KMS-11 (cell line): ENCODE measurements at regions not wholly inside any gene's neighbourhood (a gene's known extent, or its start where the extent isn't known, plus 50 kb on each side); places are given as distances from the start of the nearest gene placed in this dataset.

Experiments
- H2AFZ ChIP-seq: fragments of 200-600 bp; sonication (generic); 2 replicates; pipeline ENCODE4 v1.6.1; 2016; ENCODE audit warnings: antibody characterized with exemption, mixed run types, low read depth
- H3K27ac ChIP-seq: fragments of 200-600 bp; sonication (generic); 2 replicates; pipeline ENCODE4 v1.6.1; 2016; ENCODE audit warnings: mild to moderate bottlenecking, mixed run types
- H3K27me3 ChIP-seq: fragments of 200-600 bp; sonication (generic); 2 replicates; pipeline ENCODE4 v1.6.1; 2017; ENCODE audit warnings: mild to moderate bottlenecking, low read depth, mixed run types, moderate library complexity; ENCODE audit not compliant: insufficient read depth
- H3K36me3 ChIP-seq: fragments of 200-600 bp; sonication (generic); 2 replicates; pipeline ENCODE4 v1.6.1; 2017; ENCODE audit warnings: mild to moderate bottlenecking, mixed run types; ENCODE audit not compliant: insufficient read depth
- H3K4me1 ChIP-seq: fragments of 200-600 bp; sonication (generic); 2 replicates; pipeline ENCODE4 v1.6.1; 2016; ENCODE audit warnings: mild to moderate bottlenecking, low read depth, mixed run types; ENCODE audit not compliant: poor library complexity, severe bottlenecking
- H3K4me2 ChIP-seq: fragments of 200-600 bp; sonication (generic); 2 replicates; pipeline ENCODE4 v1.7.0; 2016; ENCODE audit warnings: mild to moderate bottlenecking, mixed run types
- H3K4me3 ChIP-seq: fragments of 200-600 bp; sonication (generic); IDR thresholded peaks from 2 replicates; pipeline ENCODE4 v1.6.1; 2017; ENCODE audit warnings: low read depth, low read length, mixed read lengths; ENCODE audit not compliant: insufficient read depth
- H3K79me2 ChIP-seq: fragments of 200-600 bp; sonication (generic); 2 replicates; pipeline ENCODE4 v1.6.1; 2016; ENCODE audit warnings: low read depth, mixed run types; ENCODE audit not compliant: insufficient read depth
- H3K9ac ChIP-seq: fragments of 200-600 bp; sonication (generic); 2 replicates; pipeline ENCODE4 v1.6.1; 2016; ENCODE audit warnings: mild to moderate bottlenecking, mixed run types
- H4K20me1 ChIP-seq: fragments of 200-600 bp; sonication (generic); 2 replicates; pipeline ENCODE4 v1.6.1; 2016; ENCODE audit warnings: mild to moderate bottlenecking, mixed run types; ENCODE audit not compliant: insufficient read depth
- TF ChIP-seq, protein P1 (sequence below): fragments of 200-600 bp; sonication (generic); conservative IDR thresholded peaks from 2 replicates; pipeline ENCODE4 v1.6.1; 2017; ENCODE audit warnings: low read depth, mild to moderate bottlenecking, antibody characterized with exemption, low read length, moderate library complexity, mixed read lengths

DNA sequence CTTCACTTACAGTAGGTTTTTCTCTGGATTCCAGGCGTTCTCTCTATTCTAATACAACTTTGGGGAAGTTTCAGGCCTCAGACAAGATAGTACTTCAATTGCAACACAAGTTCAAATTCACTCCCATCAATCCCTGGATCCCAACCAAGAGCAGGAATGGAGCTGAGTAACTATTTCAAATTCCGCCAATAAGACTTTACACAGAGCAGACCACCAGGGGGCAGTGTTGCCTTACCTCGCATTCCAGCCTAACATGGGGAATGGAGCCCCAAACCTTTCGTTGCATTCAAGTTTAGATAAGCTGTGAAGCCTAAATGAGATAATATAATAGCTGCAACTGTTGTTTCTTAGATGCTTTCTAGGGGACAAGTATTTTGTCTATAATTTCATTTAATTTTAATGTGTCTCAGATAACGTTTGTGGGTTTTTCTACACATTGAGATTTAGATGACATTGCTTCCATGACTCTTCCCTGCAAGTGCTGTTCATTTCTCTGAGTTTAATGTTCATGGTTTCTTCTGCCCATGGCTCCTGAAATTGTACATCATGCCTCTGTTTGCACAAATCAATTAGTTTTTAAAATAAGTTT lies 186.7 kb downstream of the NSUN3 start:
- Histone ChIP-seq H3K4me3 (no peak overlapping the region), H4K20me1 (no peaks in the 10 kb centered on the region), H3K27me3 (no peaks in the 10 kb centered on the region), H3K79me2 (no peaks in the 10 kb centered on the region), H3K9ac (no peak overlapping the region), H3K27ac (no peak overlapping the region), H2AFZ (no peak overlapping the region), H3K4me1 (no peaks in the 10 kb centered on the region), H3K4me2 (no peak overlapping the region), H3K36me3 (no peaks in the 10 kb centered on the region)
- TF ChIP-seq, protein P1, sequence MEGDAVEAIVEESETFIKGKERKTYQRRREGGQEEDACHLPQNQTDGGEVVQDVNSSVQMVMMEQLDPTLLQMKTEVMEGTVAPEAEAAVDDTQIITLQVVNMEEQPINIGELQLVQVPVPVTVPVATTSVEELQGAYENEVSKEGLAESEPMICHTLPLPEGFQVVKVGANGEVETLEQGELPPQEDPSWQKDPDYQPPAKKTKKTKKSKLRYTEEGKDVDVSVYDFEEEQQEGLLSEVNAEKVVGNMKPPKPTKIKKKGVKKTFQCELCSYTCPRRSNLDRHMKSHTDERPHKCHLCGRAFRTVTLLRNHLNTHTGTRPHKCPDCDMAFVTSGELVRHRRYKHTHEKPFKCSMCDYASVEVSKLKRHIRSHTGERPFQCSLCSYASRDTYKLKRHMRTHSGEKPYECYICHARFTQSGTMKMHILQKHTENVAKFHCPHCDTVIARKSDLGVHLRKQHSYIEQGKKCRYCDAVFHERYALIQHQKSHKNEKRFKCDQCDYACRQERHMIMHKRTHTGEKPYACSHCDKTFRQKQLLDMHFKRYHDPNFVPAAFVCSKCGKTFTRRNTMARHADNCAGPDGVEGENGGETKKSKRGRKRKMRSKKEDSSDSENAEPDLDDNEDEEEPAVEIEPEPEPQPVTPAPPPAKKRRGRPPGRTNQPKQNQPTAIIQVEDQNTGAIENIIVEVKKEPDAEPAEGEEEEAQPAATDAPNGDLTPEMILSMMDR = peak; percentile 90

DNA sequence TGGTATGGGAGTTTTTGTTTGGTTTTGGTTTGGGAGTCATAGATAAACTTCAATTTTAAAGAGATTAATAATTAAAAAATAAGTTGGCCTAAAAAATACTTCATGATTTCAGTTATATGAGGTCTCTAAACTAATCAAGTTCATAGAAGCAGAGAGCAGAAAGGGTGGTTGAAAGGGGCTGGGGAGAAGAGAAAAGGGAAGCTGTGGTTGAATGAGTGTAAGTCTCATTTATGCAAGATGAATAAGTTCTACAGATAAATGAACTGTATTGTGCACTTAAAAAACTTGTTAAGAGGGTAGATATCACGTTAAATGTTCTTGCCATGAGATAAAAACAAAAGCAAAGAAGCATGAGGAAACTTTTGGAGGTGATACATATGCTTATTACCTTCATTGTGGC lies 188.7 kb downstream of the NSUN3 start:
- H2AFZ ChIP-seq = no peak overlapping the region
- no peaks in the 10 kb centered on the region for H4K20me1 ChIP-seq
- no peaks in the 10 kb centered on the region for H3K27me3 ChIP-seq
- TF ChIP-seq, protein P1 = no peak
- no peak overlapping the region for H3K9ac ChIP-seq
- no peak overlapping the region for H3K4me3 ChIP-seq
- no peak overlapping the region for H3K27ac ChIP-seq
- H3K4me1 ChIP-seq = no peaks in the 10 kb centered on the region
- no peak overlapping the region for H3K4me2 ChIP-seq
- no peaks in the 10 kb centered on the region for H3K79me2 ChIP-seq
- no peaks in the 10 kb centered on the region for H3K36me3 ChIP-seq

DNA sequence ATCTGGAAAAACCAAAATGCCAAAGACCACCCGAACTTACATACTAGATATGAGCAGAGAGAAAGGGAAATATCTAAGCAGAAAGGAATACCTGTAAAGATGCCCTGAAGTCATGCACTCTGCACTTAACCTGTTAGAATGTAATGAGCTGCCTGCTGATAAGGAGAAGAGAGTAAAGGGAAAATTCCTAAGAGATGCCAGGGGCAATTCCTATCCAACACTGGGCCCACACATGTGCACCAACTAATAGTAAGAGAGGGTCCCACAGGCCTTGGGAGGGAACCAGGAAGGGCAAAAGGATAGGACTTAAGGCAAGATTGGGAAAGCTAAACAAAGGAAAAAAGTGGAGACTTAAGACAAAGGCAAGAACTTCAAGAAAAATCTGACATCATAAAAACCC lies 189.5 kb downstream of the NSUN3 start:
- TF ChIP-seq, protein P1 = no peak
- H4K20me1 ChIP-seq = no peaks in the 10 kb centered on the region
- H3K4me2 ChIP-seq = no peak overlapping the region
- H3K27ac ChIP-seq = no peak overlapping the region
- no peaks in the 10 kb centered on the region for H3K79me2 ChIP-seq
- no peaks in the 10 kb centered on the region for H3K27me3 ChIP-seq
- H3K9ac ChIP-seq = no peak overlapping the region
- H3K4me3 ChIP-seq = no peak overlapping the region
- no peak overlapping the region for H2AFZ ChIP-seq
- H3K4me1 ChIP-seq = no peaks in the 10 kb centered on the region
- no peaks in the 10 kb centered on the region for H3K36me3 ChIP-seq

DNA sequence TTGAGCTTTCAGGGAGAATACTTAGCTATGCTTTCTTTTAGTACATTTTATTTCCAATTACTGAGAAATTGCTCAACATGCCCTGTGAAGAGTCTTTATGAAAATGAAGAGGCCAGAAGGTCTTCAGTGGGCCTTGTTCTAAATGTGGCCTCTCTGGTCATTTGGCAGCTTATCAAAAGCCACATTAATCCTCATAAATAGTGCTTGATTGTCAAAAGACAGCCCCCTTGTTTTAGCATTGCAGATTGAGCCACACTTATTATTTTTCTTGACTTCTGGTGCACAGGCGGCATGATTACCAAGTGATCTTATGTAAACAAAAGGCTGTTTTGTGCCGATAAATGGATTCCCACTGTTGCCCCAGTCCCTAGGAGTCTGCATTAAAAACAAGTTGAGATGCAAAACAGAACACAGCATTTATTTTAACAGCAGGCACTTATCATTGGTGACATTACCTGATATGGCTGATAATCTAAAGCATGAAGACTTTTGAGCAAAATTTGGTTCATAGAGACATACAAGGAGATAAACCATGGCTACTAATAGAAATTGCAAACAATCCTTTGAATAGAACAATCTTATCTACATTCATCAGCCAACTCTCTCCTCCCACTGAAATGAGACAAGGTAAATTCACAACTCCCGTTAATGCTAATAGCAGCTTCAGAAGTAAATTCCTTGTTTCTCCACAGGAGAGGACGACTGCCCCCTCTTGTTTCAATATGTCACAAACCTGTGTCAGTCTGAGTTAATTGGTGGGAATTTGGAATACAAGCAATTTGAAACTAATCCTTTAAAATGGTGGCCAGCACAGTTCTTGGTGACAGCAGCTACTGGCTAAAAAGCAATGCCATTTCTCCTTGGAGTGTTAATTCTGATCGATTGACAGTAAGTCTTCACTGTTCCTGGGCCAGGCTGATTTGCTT lies 194.3 kb downstream of the NSUN3 start:
- Histone ChIP-seq H3K27ac (no peak overlapping the region), H3K9ac (no peak overlapping the region), H3K27me3 (no peaks in the 10 kb centered on the region), H2AFZ (no peak overlapping the region), H3K36me3 (no peaks in the 10 kb centered on the region), H3K4me2 (no peak overlapping the region), H3K4me3 (no peak overlapping the region), H3K79me2 (no peaks in the 10 kb centered on the region), H4K20me1 (no peaks in the 10 kb centered on the region), H3K4me1 (no peaks in the 10 kb centered on the region)
- TF ChIP-seq, protein P1 = no peak
